Astrocyte (in vitro differentiated cells and primary cell): ENCODE measurements at regions not wholly inside any gene's neighbourhood (a gene's known extent, or its start where the extent isn't known, plus 50 kb on each side); places are given as distances from the start of the nearest gene placed in this dataset.

Source experiments
- DNase-seq: peaks from one replicate; pipeline ENCODE4 v3.0.0-alpha.2; 2010; ENCODE audit warnings: low read depth
- FAIRE-seq: peaks from 2 replicates; lab custom pipeline; 2011; peaks lifted over from hg19 to GRCh38; lab: Jason Lieb, UNC
- H2AFZ ChIP-seq: 2 replicates; pipeline ENCODE4 v1.6.0; 2012; ENCODE audit warnings: low read depth, low read length, inconsistent platforms
- H3K27ac ChIP-seq: 2 replicates; pipeline ENCODE4 v1.5.1; 2011; ENCODE audit warnings: low read depth, low read length, inconsistent platforms
- H3K27me3 ChIP-seq: 2 replicates; pipeline ENCODE4 v1.6.0; 2011; ENCODE audit warnings: low read length, inconsistent platforms; ENCODE audit not compliant: insufficient read depth
- H3K36me3 ChIP-seq: 2 replicates; pipeline ENCODE4 v1.5.1; 2011; ENCODE audit warnings: low read length, inconsistent platforms; ENCODE audit not compliant: insufficient read depth
- H3K4me1 ChIP-seq: 2 replicates; pipeline ENCODE4 v1.5.1; 2011; ENCODE audit warnings: low read length, inconsistent platforms; ENCODE audit not compliant: insufficient read depth
- H3K4me2 ChIP-seq: 2 replicates; pipeline ENCODE4 v1.6.0; 2012; ENCODE audit warnings: low read length, inconsistent platforms
- H3K4me3 ChIP-seq: 2 replicates; pipeline ENCODE4 v1.5.1; 2011; ENCODE audit warnings: low read depth, mild to moderate bottlenecking, low read length, inconsistent platforms; ENCODE audit not compliant: insufficient read depth
- H3K79me2 ChIP-seq: 2 replicates; pipeline ENCODE4 v1.6.0; 2012; ENCODE audit warnings: mild to moderate bottlenecking, low read length, inconsistent platforms; ENCODE audit not compliant: insufficient read depth
- H3K9ac ChIP-seq: 2 replicates; pipeline ENCODE4 v1.6.0; 2012; ENCODE audit warnings: mild to moderate bottlenecking, low read length, inconsistent platforms
- H3K9me3 ChIP-seq: 2 replicates; pipeline ENCODE4 v1.5.1; 2012; ENCODE audit warnings: low read depth, mild to moderate bottlenecking, low read length, inconsistent platforms; ENCODE audit not compliant: insufficient read depth
- H4K20me1 ChIP-seq: 2 replicates; pipeline ENCODE4 v1.6.0; 2012; ENCODE audit warnings: low read length, inconsistent platforms; ENCODE audit not compliant: insufficient read depth
- H3K27ac Mint-ChIP-seq: one replicate; pipeline ENCODE4 v1.8.0; 2021; ENCODE audit warnings: mild to moderate bottlenecking, mixed read lengths; ENCODE audit not compliant: unreplicated experiment
- H3K27me3 Mint-ChIP-seq: one replicate; pipeline ENCODE4 v1.8.0; 2021; ENCODE audit warnings: low read depth, mixed read lengths; ENCODE audit not compliant: unreplicated experiment
- H3K36me3 Mint-ChIP-seq: one replicate; pipeline ENCODE4 v1.8.0; 2021; ENCODE audit warnings: low read depth, mixed read lengths; ENCODE audit not compliant: unreplicated experiment
- H3K4me1 Mint-ChIP-seq: one replicate; pipeline ENCODE4 v1.8.0; 2021; ENCODE audit warnings: low read depth, mixed read lengths; ENCODE audit not compliant: unreplicated experiment
- H3K4me3 Mint-ChIP-seq: one replicate; pipeline ENCODE4 v1.8.0; 2021; ENCODE audit warnings: mild to moderate bottlenecking, moderate library complexity, mixed read lengths; ENCODE audit not compliant: unreplicated experiment
- H3K9me3 Mint-ChIP-seq: one replicate; pipeline ENCODE4 v1.8.0; 2021; ENCODE audit warnings: mild to moderate bottlenecking, mixed read lengths; ENCODE audit not compliant: unreplicated experiment
- CTCF ChIP-seq: IDR thresholded peaks from 2 replicates; pipeline ENCODE4 v1.5.1; 2011; ENCODE audit warnings: low read depth, mild to moderate bottlenecking, inconsistent platforms, low read length, moderate library complexity; ENCODE audit not compliant: insufficient read depth
- EZH2 ChIP-seq: IDR thresholded peaks from 2 replicates; pipeline ENCODE4 v1.6.1; 2012; ENCODE audit warnings: mild to moderate bottlenecking, low read length, inconsistent platforms; ENCODE audit not compliant: insufficient read depth

GRCh38 chr9:96033896-96034295, 158.4 kb downstream of the ERCC6L2 start:
- H3K4me3 Mint-ChIP-seq = no peak overlapping the region
- H3K4me1 ChIP-seq = no peaks in the 10 kb centered on the region
- H3K9me3 ChIP-seq = peaks cover 11% of the 10 kb centered on the region
- peaks cover 28% of the 10 kb centered on the region for H3K9me3 Mint-ChIP-seq
- no peaks in the 10 kb centered on the region for H4K20me1 ChIP-seq
- H3K27ac Mint-ChIP-seq = no peak overlapping the region
- no peak overlapping the region for H2AFZ ChIP-seq
- H3K4me3 ChIP-seq = no peak overlapping the region
- peaks cover 3% of the 10 kb centered on the region for H3K27me3 ChIP-seq
- no peak overlapping the region for H3K9ac ChIP-seq
- no peak overlapping the region for H3K27ac ChIP-seq
- no peak for TF ChIP-seq CTCF
- TF ChIP-seq EZH2 = no peak
- DNase-seq (no peak), FAIRE-seq (no peak)
- H3K36me3 ChIP-seq = no peaks in the 10 kb centered on the region
- H3K4me2 ChIP-seq = no peak overlapping the region
- H3K4me1 Mint-ChIP-seq = peaks cover 5% of the 10 kb centered on the region
- H3K27me3 Mint-ChIP-seq = peaks cover 25% of the 10 kb centered on the region
- H3K36me3 Mint-ChIP-seq = peaks cover 3% of the 10 kb centered on the region
- H3K79me2 ChIP-seq = no peaks in the 10 kb centered on the region

GRCh38 chr9:96031916-96032534, 156.5 kb downstream of the ERCC6L2 start:
- no peak overlapping the region for H3K4me3 ChIP-seq
- H3K27ac Mint-ChIP-seq = no peak overlapping the region
- H3K27me3 Mint-ChIP-seq = peaks cover 29% of the 10 kb centered on the region

More at GRCh38 chr9:96031916-96032534, 156.5 kb downstream of the ERCC6L2 start:
- Histone ChIP-seq H4K20me1 (no peaks in the 10 kb centered on the region), H3K9me3 (peaks cover 6% of the 10 kb centered on the region), H3K27ac (no peak overlapping the region), H3K4me1 (no peaks in the 10 kb centered on the region), H3K36me3 (no peaks in the 10 kb centered on the region), H3K79me2 (no peaks in the 10 kb centered on the region), H3K27me3 (peaks cover 17% of the 10 kb centered on the region), H2AFZ (no peak overlapping the region), H3K4me2 (no peak overlapping the region), H3K9ac (no peak overlapping the region)
- DNase-seq (no peak), FAIRE-seq (no peak)
- Mint-ChIP-seq H3K4me1 (peaks cover 5% of the 10 kb centered on the region), H3K36me3 (peaks cover 2% of the 10 kb centered on the region), H3K9me3 (peaks cover 11% of the 10 kb centered on the region), H3K4me3 (no peak overlapping the region)
- TF ChIP-seq EZH2 = no peak
- no peak for TF ChIP-seq CTCF
